CD1c-positive myeloid dendritic cell (primary cell): ENCODE measurements at regions not wholly inside any gene's neighbourhood (a gene's known extent, or its start where the extent isn't known, plus 50 kb on each side); places are given as distances from the start of the nearest gene placed in this dataset.
"Not testable (repeated sequence)": the region's sequence is repeated elsewhere in the genome, so short reads cannot be mapped to it uniquely, and the experiment has no call there.

ENCODE experiments used
- DNase-seq: peaks from one replicate; pipeline ENCODE4 v3.0.0-alpha.2; 2016; ENCODE audit errors: extremely low spot score

GRCh38 chr17:20902496-20902895 is 140.3 kb downstream of the USP22 start:
- DNase-seq = not testable (repeated sequence)

DNA sequence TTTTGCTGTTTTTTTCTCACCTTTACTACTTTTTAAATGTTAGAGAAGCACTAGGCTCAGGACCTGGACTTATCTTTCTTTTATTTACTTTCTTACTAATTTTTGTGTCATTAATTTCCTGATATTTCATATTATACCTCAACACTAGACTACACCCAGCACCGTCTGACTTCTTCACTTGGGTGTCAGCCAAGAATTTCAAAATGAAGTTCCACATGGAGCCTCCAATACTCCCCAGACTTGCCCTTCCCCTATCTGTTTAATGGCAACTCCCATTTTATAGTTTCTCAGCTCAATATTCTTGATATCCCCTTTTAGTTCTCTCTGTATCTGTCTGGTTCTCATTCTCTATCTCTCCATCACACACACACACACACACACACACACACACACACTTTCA is 139.3 kb downstream of the USP22 start:
- not testable (repeated sequence) for DNase-seq

- peak; percentile 91 for DNase-seq
These were observed 134.2 kb downstream of the USP22 start for GRCh38 chr17:20908313-20909267.

DNA sequence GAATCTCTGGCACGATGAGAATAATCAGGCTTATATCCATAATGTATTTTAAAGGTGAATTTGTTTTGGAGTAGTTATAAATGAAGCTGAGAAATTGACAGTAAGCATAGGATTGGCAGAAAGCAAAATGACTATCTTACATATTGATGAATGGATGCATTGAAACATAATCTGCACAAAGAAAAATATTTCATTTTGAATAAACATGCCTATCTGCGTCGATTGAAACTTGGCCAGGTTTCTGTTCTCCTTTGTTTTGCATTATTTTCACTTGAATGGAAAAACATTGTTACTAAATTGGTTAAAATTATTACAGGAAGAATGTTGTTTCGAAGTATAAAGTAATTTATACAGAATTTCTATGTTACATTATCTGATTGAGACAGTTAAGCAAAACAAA is 128.2 kb downstream of the USP22 start:
- no peak for DNase-seq

- no peak for DNase-seq
These were observed 126.4 kb downstream of the USP22 start for GRCh38 chr17:20916383-20916782.

GRCh38 chr17:20917610-20918306 is 125.1 kb downstream of the USP22 start:
- not testable (repeated sequence) for DNase-seq

GRCh38 chr17:20920095-20920814 is 122.6 kb downstream of the USP22 start:
- DNase-seq = no peak

GRCh38 chr17:20920815-20921199 is 122.0 kb downstream of the USP22 start:
- no peak for DNase-seq

DNA sequence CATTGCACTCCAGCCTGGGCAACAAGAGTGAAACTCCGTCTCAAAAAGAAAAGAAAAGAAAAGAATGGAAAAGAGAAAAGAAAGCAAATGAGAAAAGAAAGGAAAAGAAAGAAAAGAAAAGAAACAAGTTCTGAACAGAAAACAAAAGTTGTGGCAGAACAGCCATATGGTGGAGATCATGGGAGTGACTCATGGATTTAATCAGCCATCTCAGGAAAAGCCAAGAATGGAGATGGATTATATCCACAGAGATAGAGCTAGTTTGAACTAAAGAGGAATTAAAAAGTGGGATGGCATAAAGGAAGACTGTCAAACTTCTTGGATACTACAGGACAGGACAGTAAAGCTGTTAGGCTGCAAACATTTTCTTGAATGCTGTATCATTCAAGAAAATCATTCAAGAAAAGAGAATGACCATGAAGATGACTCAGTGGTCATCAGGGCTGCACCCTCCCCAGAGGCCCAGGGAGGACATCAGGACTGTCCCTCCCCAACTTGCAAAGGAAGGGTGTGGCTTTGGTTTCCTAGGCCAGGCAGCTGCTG is 120.6 kb downstream of the USP22 start:
- no peak for DNase-seq

GRCh38 chr17:20924306-20924705 is 118.5 kb downstream of the USP22 start:
- DNase-seq = no peak

GRCh38 chr17:20925091-20925490 is 117.7 kb downstream of the USP22 start:
- DNase-seq = no peak

GRCh38 chr17:20925954-20926353 is 116.9 kb downstream of the USP22 start:
- no peak for DNase-seq

- no peak for DNase-seq
These were observed 116.3 kb downstream of the USP22 start for GRCh38 chr17:20926532-20926931.

DNA sequence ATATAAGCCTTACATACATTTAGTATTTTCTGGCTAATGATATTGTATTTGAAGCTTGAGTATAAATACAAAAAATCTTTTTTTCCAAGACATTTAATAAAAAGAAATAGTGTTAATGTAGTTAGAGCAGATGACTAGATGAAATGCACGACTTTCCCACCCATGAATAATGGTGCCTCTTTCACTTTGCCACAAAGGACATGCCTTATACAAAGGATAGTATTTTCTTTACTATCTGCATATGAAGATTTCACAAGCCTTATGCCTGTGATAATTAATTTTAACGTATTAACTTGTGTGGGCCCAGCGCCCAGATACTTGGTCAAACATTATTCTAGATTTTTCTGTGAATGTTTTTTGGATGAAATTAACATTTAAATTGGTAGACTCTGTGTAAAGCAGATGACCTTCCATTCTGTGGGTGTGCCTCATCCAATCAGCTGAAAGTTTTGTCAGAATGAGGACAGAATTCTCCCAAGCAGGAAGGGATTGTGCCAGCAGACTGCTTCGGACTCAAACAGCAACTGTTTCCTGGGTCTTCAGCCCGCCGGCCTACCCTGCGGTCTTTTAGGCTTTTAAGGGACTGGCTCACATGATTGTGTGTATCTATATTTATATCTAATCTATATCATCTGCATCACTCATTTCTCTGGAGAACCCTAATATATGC is 115.4 kb downstream of the USP22 start:
- no peak for DNase-seq

DNA sequence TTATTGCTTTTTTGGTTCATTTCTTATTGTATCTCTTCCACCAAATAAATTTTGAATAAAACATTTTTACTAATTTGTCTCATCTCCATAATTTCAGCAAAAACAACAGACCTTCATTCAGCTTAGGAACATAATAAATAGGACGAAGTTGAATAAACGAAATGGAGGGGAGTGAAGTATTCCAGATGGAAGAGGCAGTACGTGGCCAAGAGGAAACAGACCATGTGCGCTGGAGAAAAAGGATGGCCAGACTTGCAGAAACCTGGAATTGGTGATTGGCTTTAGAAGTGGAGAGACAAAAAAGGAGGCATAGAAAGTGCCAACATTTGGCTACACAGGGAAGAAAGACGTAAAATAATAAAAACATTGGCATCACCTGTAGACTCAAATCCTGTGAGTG is 113.5 kb downstream of the USP22 start:
- no peak for DNase-seq

GRCh38 chr17:20930081-20930760 is 112.6 kb downstream of the USP22 start:
- DNase-seq = no peak

DNA sequence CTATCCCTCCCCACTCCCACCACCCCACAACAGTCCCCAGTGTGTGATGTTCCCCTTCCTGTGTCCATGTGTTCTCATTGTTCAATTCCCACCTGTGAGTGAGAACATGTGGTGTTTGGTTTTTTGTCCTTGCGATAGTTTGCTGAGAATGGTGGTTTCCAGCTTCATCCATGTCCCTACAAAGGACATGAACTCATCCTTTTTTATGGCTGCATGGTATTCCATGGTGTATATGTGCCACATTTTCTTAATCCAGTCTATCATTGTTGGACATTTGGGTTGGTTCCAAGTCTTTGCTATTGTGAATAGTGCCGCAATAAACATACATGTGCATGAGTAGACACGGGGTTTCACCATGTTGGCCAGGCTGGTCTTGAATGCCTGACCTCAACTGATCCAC is 109.8 kb downstream of the USP22 start:
- DNase-seq = not testable (repeated sequence)

- no peak for DNase-seq
These were observed 108.5 kb downstream of the USP22 start for GRCh38 chr17:20934288-20934687.

GRCh38 chr17:20935740-20936139 is 107.1 kb downstream of the USP22 start:
- no peak for DNase-seq

DNA sequence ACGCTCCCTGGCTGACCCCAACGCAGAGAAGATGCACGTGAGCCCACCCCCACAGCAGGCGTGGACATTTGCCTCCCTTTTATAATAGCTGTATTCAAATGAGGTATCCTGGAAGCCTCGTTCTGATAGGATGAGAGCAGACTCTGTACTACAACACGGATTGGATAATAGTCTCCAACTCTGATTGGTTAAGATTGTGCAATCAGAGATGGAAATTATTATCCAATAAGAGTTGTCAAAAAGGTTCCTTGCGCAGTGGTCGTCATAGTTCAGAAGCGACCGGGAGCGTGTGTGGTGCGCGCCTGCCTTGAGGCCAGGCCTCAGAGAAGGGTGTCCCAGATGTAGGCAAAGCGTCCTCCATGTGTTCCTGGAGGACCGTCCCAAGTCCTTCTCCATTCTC is 104.6 kb downstream of the USP22 start:
- no peak for DNase-seq
